PC-3 (cell line): ENCODE measurements at regions not wholly inside any gene's neighbourhood (a gene's known extent, or its start where the extent isn't known, plus 50 kb on each side); places are given as distances from the start of the nearest gene placed in this dataset.

Experiments used
- CTCF ChIP-seq: fragments of 300-600 bp; sonication (generic); conservative IDR thresholded peaks from 2 replicates; pipeline ENCODE4 v1.5.1; 2017; ENCODE audit warnings: antibody characterized with exemption, low read depth, mild to moderate bottlenecking, low read length
- EZH2 ChIP-seq: fragments of 300-600 bp; sonication (generic); IDR thresholded peaks from one replicate; pipeline ENCODE4 v1.6.1; 2017; ENCODE audit warnings: antibody characterized with exemption, mild to moderate bottlenecking, low read length; ENCODE audit not compliant: unreplicated experiment
- EZH2phosphoT487 ChIP-seq: fragments of 300-600 bp; sonication (generic); IDR thresholded peaks from 2 replicates; pipeline ENCODE4 v1.6.1; 2018; ENCODE audit warnings: mild to moderate bottlenecking, antibody characterized with exemption, low read length, borderline replicate concordance

- TF ChIP-seq EZH2: no peak
- TF ChIP-seq CTCF: no peak
- TF ChIP-seq EZH2phosphoT487: no peak
Measured at GRCh38 chr5:92652756-92653155, 928.3 kb downstream of the NR2F1-AS1 start.
